ENCODE measurements at regions not wholly inside any gene's neighbourhood (a gene's known extent, or its start where the extent isn't known, plus 50 kb on each side); places are given as distances from the start of the nearest gene placed in this dataset.
"Not testable (repeated sequence)": the region's sequence is repeated elsewhere in the genome, so short reads cannot be mapped to it uniquely, and the experiment has no call there.

GRCh38 chrX:113868177-113868576, 715.7 kb upstream of the HTR2C start:
- Mint-ChIP-seq H3K36me3 (no peaks in the 10 kb centered on the region), H3K27ac (no peak overlapping the region), H3K27me3 (no peaks in the 10 kb centered on the region), H3K4me1 (no peaks in the 10 kb centered on the region), H3K9me3 (no peaks in the 10 kb centered on the region), H3K4me3 (peak overlapping the region in 1 of 2 donors; percentile 48)
- ATAC-seq (replicated peaks): peak in 1 of 2 donors; percentile 22
- no peak for DNase-seq

GRCh38 chrX:113849408-113849807, 734.5 kb upstream of the HTR2C start:
- H3K4me1 Mint-ChIP-seq: no peaks in the 10 kb centered on the region
- DNase-seq (no peak), ATAC-seq (replicated peaks) (no peak)
- H3K27me3 Mint-ChIP-seq: peaks cover 0 to 4% of the 10 kb centered on the region in 2 donors
- H3K9me3 Mint-ChIP-seq: peaks cover 4 to 5% of the 10 kb centered on the region in 2 donors
- peaks cover 0 to 4% of the 10 kb centered on the region in 2 donors for H3K36me3 Mint-ChIP-seq
- no peak overlapping the region for H3K4me3 Mint-ChIP-seq
- no peak overlapping the region for H3K27ac Mint-ChIP-seq

DNA sequence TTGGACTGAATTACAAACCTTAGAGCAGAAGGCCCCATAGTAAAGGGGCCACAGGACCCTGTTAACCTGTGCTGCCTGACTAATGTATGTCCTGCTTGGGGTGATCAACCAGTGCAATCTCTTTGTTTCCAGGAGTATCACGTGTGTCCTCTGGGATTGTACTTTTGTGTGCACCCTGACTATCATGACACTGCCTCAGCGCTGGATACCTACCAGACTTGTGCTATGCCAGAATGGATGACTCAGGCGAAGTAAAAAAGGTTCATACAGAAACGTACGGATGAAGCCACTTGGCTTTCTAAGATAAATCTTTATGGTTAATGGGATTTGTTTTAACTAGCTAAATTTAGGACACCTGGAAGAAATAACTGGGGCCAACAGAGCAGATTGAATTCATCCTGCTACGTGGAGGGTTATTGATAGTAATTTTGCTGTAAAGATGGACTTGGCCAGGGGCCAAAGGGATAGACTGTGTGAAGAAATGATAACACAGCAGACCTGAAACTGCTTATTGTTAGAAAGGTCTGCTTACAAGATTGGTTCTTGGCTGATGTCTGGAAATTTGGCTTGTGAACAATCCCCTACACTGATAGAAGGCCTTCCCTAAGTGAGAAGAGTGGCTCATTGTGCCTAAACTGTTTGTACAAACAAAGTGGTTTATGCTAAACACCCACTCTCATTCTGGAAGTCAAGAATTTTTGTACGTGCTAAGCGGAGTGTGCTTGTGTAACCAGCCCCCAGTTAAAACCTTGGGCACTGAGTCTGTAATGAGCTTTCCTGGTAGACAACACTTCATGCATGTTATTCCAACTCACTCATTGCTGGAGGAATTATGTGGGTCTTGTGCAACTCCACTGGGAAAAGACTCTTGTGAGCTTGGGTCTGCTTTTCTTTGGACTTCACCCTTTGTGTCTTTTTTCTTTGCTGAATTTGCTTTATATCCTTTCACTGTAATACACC, 750.5 kb upstream of the HTR2C start:
- DNase-seq: no peak

GRCh38 chrX:113828470-113828869, 755.4 kb upstream of the HTR2C start:
- H3K9me3 Mint-ChIP-seq: peaks cover under 1 to 4% of the 10 kb centered on the region in 2 donors
- no peak for ATAC-seq (replicated peaks)
- H3K27me3 Mint-ChIP-seq: no peaks in the 10 kb centered on the region
- H3K4me3 Mint-ChIP-seq: no peak overlapping the region
- peaks cover 0 to under 1% of the 10 kb centered on the region in 2 donors for H3K36me3 Mint-ChIP-seq
- no peak for DNase-seq
- H3K27ac Mint-ChIP-seq: no peak overlapping the region
- H3K4me1 Mint-ChIP-seq: no peaks in the 10 kb centered on the region

More for the DNA sequence above, 750.5 kb upstream of the HTR2C start:
- Mint-ChIP-seq H3K4me1 (no peaks in the 10 kb centered on the region), H3K4me3 (no peak overlapping the region), H3K27ac (no peak overlapping the region), H3K36me3 (no peaks in the 10 kb centered on the region), H3K27me3 (no peaks in the 10 kb centered on the region), H3K9me3 (no peaks in the 10 kb centered on the region)
- no peak for ATAC-seq (replicated peaks)

GRCh38 chrX:113818346-113818745, 765.5 kb upstream of the HTR2C start:
- DNase-seq (no peak), ATAC-seq (replicated peaks) (no peak)
- no peak overlapping the region for H3K4me3 Mint-ChIP-seq
- H3K4me1 Mint-ChIP-seq: no peaks in the 10 kb centered on the region
- H3K27me3 Mint-ChIP-seq: no peaks in the 10 kb centered on the region
- no peak overlapping the region for H3K27ac Mint-ChIP-seq
- H3K36me3 Mint-ChIP-seq: peaks cover 0 to 6% of the 10 kb centered on the region in 2 donors
- H3K9me3 Mint-ChIP-seq: peaks cover 6 to 13% of the 10 kb centered on the region in 2 donors

- DNase-seq (no peak), ATAC-seq (replicated peaks) (no peak)
- peaks cover 4 to 8% of the 10 kb centered on the region in 2 donors for H3K4me1 Mint-ChIP-seq
- H3K27ac Mint-ChIP-seq: no peak overlapping the region
- no peaks in the 10 kb centered on the region for H3K27me3 Mint-ChIP-seq
- H3K36me3 Mint-ChIP-seq: no peaks in the 10 kb centered on the region
- peaks cover 0 to under 1% of the 10 kb centered on the region in 2 donors for H3K9me3 Mint-ChIP-seq
- H3K4me3 Mint-ChIP-seq: no peak overlapping the region
Observed at GRCh38 chrX:113804819-113805218, 779.1 kb upstream of the HTR2C start.

- peaks cover 4 to 8% of the 10 kb centered on the region in 2 donors for H3K4me1 Mint-ChIP-seq
- no peak for ATAC-seq (replicated peaks)
- no peaks in the 10 kb centered on the region for H3K36me3 Mint-ChIP-seq
- no peak for DNase-seq
- no peaks in the 10 kb centered on the region for H3K27me3 Mint-ChIP-seq
- H3K9me3 Mint-ChIP-seq: peaks cover 0 to 5% of the 10 kb centered on the region in 2 donors
- H3K27ac Mint-ChIP-seq: no peak overlapping the region
- H3K4me3 Mint-ChIP-seq: no peak overlapping the region
Observed at GRCh38 chrX:113804291-113804690, 779.6 kb upstream of the HTR2C start.

- Mint-ChIP-seq H3K4me1 (peaks cover 6 to 8% of the 10 kb centered on the region in 2 donors), H3K27ac (no peak overlapping the region), H3K4me3 (no peak overlapping the region), H3K9me3 (peaks cover 0 to 6% of the 10 kb centered on the region in 2 donors), H3K36me3 (no peaks in the 10 kb centered on the region), H3K27me3 (no peaks in the 10 kb centered on the region)
- no peak for DNase-seq
- ATAC-seq (replicated peaks): no peak
Observed at GRCh38 chrX:113802837-113803236, 781.0 kb upstream of the HTR2C start.

DNA sequence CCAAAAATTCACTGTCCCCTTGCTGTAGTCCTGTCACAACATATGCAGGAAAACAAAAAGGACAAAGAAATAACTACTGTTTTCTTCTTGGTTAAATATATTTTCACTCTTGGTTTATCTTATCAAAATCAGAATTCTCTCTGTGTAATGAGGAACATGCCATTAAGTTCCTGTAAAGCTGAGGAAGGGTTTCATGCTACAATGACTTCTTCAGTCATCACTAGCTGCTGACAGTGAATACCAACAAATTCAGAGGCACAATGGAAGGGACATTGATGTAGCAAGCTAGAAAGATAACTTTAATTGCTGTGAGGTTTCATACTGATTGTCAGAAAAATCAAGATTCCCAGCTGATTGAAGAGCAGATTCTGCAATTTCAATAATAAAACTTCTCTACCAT, 782.9 kb upstream of the HTR2C start:
- peaks cover 8 to 9% of the 10 kb centered on the region in 2 donors for H3K4me1 Mint-ChIP-seq
- ATAC-seq (replicated peaks) (no peak), DNase-seq (no peak)
- no peaks in the 10 kb centered on the region for H3K27me3 Mint-ChIP-seq
- H3K36me3 Mint-ChIP-seq: peaks cover 0 to 4% of the 10 kb centered on the region in 2 donors
- no peak overlapping the region for H3K27ac Mint-ChIP-seq
- H3K4me3 Mint-ChIP-seq: no peak overlapping the region
- peaks cover 6 to 12% of the 10 kb centered on the region in 2 donors for H3K9me3 Mint-ChIP-seq

GRCh38 chrX:113793563-113793962, 790.3 kb upstream of the HTR2C start:
- Mint-ChIP-seq H3K4me3 (no peak overlapping the region), H3K4me1 (peaks cover 6 to 8% of the 10 kb centered on the region in 2 donors), H3K36me3 (peaks cover 0 to 9% of the 10 kb centered on the region in 2 donors), H3K9me3 (peaks cover 11 to 13% of the 10 kb centered on the region in 2 donors), H3K27ac (no peak overlapping the region), H3K27me3 (no peaks in the 10 kb centered on the region)
- DNase-seq: no peak
- no peak for ATAC-seq (replicated peaks)

DNA sequence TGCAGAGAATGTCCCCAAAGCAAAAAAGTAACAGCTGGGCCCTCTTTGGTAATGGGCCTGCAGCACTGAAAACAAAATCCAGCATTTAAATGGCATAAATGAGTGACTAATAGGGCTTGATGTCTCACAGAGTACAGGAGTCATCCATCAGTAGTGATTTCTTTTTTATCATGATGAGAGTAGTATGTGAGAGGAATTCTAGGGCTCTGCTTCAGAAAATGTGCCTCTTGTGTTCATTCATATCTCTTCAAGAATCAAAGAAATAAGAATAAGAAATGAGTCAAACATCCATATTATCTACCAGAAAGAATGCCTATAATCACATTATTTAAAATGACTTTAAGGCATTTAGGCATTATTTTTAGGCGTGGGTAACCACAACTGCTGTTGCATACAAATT, 792.9 kb upstream of the HTR2C start:
- Mint-ChIP-seq H3K36me3 (peaks cover 0 to 8% of the 10 kb centered on the region in 2 donors), H3K4me1 (peaks cover 6 to 7% of the 10 kb centered on the region in 2 donors), H3K4me3 (no peak overlapping the region), H3K27me3 (no peaks in the 10 kb centered on the region), H3K9me3 (peaks cover 5 to 9% of the 10 kb centered on the region in 2 donors), H3K27ac (no peak overlapping the region)
- ATAC-seq (replicated peaks) (no peak), DNase-seq (no peak)

GRCh38 chrX:113784754-113785153, 799.1 kb upstream of the HTR2C start:
- H3K36me3 Mint-ChIP-seq: not testable (repeated sequence)

GRCh38 chrX:113770806-113771205, 813.1 kb upstream of the HTR2C start:
- DNase-seq (no peak), ATAC-seq (replicated peaks) (no peak)
- peaks cover 0 to 4% of the 10 kb centered on the region in 2 donors for H3K9me3 Mint-ChIP-seq
- H3K27ac Mint-ChIP-seq: no peak overlapping the region
- no peak overlapping the region for H3K4me3 Mint-ChIP-seq
- H3K4me1 Mint-ChIP-seq: no peaks in the 10 kb centered on the region
- H3K36me3 Mint-ChIP-seq: peaks cover 0 to 3% of the 10 kb centered on the region in 2 donors
- H3K27me3 Mint-ChIP-seq: no peaks in the 10 kb centered on the region

More at GRCh38 chrX:113784754-113785153, 799.1 kb upstream of the HTR2C start:
- ATAC-seq (replicated peaks) (peak; percentile 82 to 98), DNase-seq (peak; percentile 53)
- not testable (repeated sequence) for H3K27me3 Mint-ChIP-seq, H3K4me1 Mint-ChIP-seq, H3K4me3 Mint-ChIP-seq, H3K9me3 Mint-ChIP-seq
- H3K27ac Mint-ChIP-seq: peak overlapping the region; percentile 83

- H3K4me3 Mint-ChIP-seq: no peak overlapping the region
- no peak for ATAC-seq (replicated peaks)
- no peak overlapping the region for H3K27ac Mint-ChIP-seq
- no peaks in the 10 kb centered on the region for H3K27me3 Mint-ChIP-seq
- H3K9me3 Mint-ChIP-seq: peaks cover 0 to 4% of the 10 kb centered on the region in 2 donors
- H3K4me1 Mint-ChIP-seq: no peaks in the 10 kb centered on the region
- peaks cover 0 to 3% of the 10 kb centered on the region in 2 donors for H3K36me3 Mint-ChIP-seq
- DNase-seq: no peak
Observed at GRCh38 chrX:113770071-113770470, 813.8 kb upstream of the HTR2C start.

GRCh38 chrX:113759422-113759821, 824.5 kb upstream of the HTR2C start:
- no peak overlapping the region for H3K27ac Mint-ChIP-seq
- H3K4me3 Mint-ChIP-seq: no peak overlapping the region
- no peak for ATAC-seq (replicated peaks)
- DNase-seq: no peak
- no peaks in the 10 kb centered on the region for H3K27me3 Mint-ChIP-seq
- H3K36me3 Mint-ChIP-seq: peaks cover 0 to 1% of the 10 kb centered on the region in 2 donors
- peaks cover 5 to 6% of the 10 kb centered on the region in 2 donors for H3K4me1 Mint-ChIP-seq
- H3K9me3 Mint-ChIP-seq: peaks cover 3 to 12% of the 10 kb centered on the region in 2 donors

Measured in stimulated activated naive B cell treated with anti-CD40 and anti-IgM and Interleukin-4, amounts not matched to agents 10 μg/mL and 1 μg/mL and 100 μg/mL, for 72 hours (primary cell).